GM18870 (cell line): ENCODE measurements at regions not wholly inside any gene's neighbourhood (a gene's known extent, or its start where the extent isn't known, plus 50 kb on each side); places are given as distances from the start of the nearest gene placed in this dataset.

ENCODE experiments used
- ATAC-seq: cut with Tn5 transposase; IDR thresholded peaks from one replicate; pipeline ENCODE4 v1.9.1; 2021; ENCODE audit warnings: moderate library complexity; ENCODE audit not compliant: unreplicated experiment

- no peak for ATAC-seq
Observed at GRCh38 chrX:38856670-38857265, 55.5 kb downstream of the MID1IP1 start.

GRCh38 chrX:38857736-38858523 lies 56.7 kb downstream of the MID1IP1 start:
- ATAC-seq = no peak

- no peak for ATAC-seq
Observed at GRCh38 chrX:38859602-38860001, 58.3 kb downstream of the MID1IP1 start.

GRCh38 chrX:38860106-38861013 lies 59.1 kb downstream of the MID1IP1 start:
- ATAC-seq = no peak

GRCh38 chrX:38861489-38861888 lies 60.2 kb downstream of the MID1IP1 start:
- ATAC-seq = no peak

GRCh38 chrX:38862100-38862499 lies 60.8 kb downstream of the MID1IP1 start:
- no peak for ATAC-seq

GRCh38 chrX:38864165-38864564 lies 62.9 kb downstream of the MID1IP1 start:
- ATAC-seq = no peak

GRCh38 chrX:38868321-38868720 lies 67.1 kb downstream of the MID1IP1 start:
- no peak for ATAC-seq

- ATAC-seq = no peak
Observed at GRCh38 chrX:38868941-38869401, 67.7 kb downstream of the MID1IP1 start.

- no peak for ATAC-seq
Observed at GRCh38 chrX:38870361-38870895, 69.2 kb downstream of the MID1IP1 start.

GRCh38 chrX:38871129-38872029 lies 70.1 kb downstream of the MID1IP1 start:
- ATAC-seq = no peak

- ATAC-seq = no peak
Observed at GRCh38 chrX:38877366-38877765, 76.1 kb downstream of the MID1IP1 start.

- no peak for ATAC-seq
Observed at GRCh38 chrX:38878641-38879340, 77.5 kb downstream of the MID1IP1 start.

- ATAC-seq = peak; percentile 60
Observed at GRCh38 chrX:38879631-38880220, 78.5 kb downstream of the MID1IP1 start.

GRCh38 chrX:38880296-38880854 lies 79.1 kb downstream of the MID1IP1 start:
- no peak for ATAC-seq

GRCh38 chrX:38881066-38881465 lies 79.8 kb downstream of the MID1IP1 start:
- ATAC-seq = no peak

- ATAC-seq = no peak
Observed at GRCh38 chrX:38881727-38882126, 80.5 kb downstream of the MID1IP1 start.

GRCh38 chrX:38882894-38883626 lies 81.8 kb downstream of the MID1IP1 start:
- no peak for ATAC-seq
